ENCODE measurements at regions not wholly inside any gene's neighbourhood (a gene's known extent, or its start where the extent isn't known, plus 50 kb on each side); places are given as distances from the start of the nearest gene placed in this dataset.

- no peak for DNase-seq
These were observed 599.6 kb upstream of the ADAMTS16 start for GRCh38 chr5:4540375-4541173.

DNA sequence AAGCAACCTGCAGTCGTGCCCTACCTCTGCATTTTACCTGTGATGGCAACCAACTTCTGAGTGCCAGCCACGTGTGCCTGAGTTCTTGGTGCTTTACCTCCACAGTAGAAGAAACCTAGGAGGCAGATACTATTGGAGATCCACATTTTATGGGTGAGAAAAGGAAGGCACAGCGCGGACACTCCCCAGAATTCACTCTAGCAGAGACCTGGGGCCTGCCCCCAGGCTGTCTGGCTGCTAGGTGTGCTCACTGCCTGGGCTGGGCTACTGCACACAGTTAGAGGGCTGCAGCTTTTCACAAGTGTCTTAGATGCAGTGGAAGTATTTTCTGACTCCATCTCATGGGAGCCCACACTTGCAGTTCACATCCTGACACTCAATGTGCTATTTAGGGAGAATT lies 598.8 kb upstream of the ADAMTS16 start:
- no peak for DNase-seq

- DNase-seq = no peak
These were observed 597.9 kb upstream of the ADAMTS16 start for GRCh38 chr5:4542145-4542778.

- DNase-seq = no peak
These were observed 596.0 kb upstream of the ADAMTS16 start for GRCh38 chr5:4544049-4544670.

DNA sequence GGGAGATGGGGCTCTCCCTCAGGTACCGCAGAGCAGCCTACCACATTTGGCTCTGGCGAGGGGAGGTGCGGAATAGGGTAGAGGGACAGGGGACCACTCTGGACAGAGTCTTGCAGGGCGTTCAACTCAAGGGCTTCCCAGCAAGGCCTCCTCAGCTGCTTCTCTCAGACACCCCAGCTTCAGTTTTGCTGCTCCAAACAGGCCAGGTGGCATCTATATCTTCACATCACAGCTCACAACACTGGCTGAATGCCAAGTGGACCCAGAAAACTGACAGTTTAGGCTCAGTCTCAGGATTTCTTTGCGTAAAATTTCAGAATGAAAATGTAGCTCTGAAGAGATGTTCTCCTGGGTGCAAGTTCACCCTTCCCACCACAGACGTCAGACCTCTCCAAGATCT lies 592.6 kb upstream of the ADAMTS16 start:
- DNase-seq = no peak

GRCh38 chr5:4548341-4548740 lies 591.8 kb upstream of the ADAMTS16 start:
- no peak for DNase-seq

GRCh38 chr5:4549351-4549750 lies 590.8 kb upstream of the ADAMTS16 start:
- no peak for DNase-seq

DNA sequence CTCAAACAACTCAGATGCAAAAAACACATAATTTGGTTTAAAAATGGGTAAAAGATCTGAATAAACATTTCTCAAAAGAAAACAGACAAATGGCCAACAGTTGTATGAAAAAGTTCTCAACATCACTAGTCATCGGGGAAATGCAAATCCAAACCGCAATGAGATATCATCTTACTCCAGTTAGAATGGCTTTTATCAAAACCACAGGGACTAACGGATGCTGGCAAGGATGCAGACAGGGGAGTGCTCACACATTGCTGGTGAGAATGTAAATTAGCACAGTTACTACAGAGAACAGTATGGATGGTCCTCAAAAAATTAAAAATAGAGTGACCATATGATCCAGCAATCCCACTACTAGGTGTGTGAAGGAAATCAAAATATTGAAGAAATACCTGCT lies 589.1 kb upstream of the ADAMTS16 start:
- no peak for DNase-seq

GRCh38 chr5:4553130-4553529 lies 587.0 kb upstream of the ADAMTS16 start:
- DNase-seq = peak; percentile 1

DNA sequence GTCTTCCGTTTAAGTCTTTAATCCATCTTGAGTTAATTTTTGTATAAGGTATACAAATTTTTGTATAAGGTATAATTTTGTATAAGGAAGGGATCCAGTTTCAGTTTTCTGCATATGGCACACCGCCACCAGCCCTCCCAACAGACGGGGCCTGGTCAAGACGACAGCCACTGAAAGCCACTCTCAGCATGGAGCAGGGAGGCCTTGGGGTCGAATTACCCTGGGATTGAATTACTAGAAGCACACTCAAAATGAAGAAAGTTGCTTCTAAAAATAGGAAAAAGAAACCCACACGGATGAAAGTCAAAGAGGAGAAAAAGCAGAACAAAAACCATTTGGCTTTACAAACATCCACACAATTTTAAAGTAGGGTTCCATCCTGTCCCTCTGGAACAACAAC lies 586.2 kb upstream of the ADAMTS16 start:
- DNase-seq = no peak

- DNase-seq = no peak
These were observed 584.3 kb upstream of the ADAMTS16 start for GRCh38 chr5:4555725-4556285.

- no peak for DNase-seq
These were observed 578.7 kb upstream of the ADAMTS16 start for GRCh38 chr5:4561403-4561802.

- peak; percentile 8 for DNase-seq
These were observed 576.7 kb upstream of the ADAMTS16 start for GRCh38 chr5:4563400-4563799.

DNA sequence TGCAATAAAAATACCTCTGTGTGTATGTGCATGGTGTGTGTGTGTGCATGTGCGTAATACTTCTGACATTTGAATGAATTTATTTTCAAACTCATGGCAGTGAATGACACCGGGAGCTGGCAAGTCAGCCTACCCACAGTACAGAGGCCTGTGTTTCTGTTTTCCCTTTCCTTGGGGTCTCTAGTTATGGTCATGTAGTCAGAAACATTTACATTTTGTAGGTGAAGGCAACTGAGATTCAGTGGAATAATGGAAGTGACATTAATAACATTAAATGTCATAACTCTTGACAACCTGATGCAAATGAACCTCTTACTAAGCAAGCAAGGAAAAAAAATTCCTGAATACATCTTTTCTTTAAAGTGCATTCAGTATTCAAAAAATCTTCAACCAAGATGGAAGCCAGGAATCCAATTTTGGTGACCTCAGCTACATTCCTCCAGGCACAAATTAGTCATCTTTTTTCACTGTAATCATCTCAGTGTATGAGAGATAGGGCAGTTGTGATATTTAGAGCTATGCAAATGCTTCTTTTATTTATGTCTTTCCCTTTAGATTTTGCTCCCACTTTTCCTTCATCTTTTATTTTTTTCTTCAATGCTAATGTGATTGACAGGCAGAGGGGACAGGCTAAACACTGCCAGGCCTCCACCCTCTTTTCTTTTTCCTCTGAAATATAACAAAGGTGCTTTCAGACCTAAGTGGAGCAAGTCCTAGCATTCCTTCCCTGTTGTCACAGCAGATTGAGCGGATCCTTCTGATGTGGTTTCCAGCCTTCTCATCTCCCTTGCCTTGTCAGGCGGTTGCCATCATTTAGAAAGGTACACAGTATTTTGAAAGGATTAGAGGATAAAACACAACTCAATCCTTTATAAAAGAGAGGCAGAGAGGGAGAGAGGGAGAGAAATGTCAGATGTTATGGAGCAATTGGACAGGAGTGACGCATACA lies 569.8 kb upstream of the ADAMTS16 start:
- no peak for DNase-seq

DNA sequence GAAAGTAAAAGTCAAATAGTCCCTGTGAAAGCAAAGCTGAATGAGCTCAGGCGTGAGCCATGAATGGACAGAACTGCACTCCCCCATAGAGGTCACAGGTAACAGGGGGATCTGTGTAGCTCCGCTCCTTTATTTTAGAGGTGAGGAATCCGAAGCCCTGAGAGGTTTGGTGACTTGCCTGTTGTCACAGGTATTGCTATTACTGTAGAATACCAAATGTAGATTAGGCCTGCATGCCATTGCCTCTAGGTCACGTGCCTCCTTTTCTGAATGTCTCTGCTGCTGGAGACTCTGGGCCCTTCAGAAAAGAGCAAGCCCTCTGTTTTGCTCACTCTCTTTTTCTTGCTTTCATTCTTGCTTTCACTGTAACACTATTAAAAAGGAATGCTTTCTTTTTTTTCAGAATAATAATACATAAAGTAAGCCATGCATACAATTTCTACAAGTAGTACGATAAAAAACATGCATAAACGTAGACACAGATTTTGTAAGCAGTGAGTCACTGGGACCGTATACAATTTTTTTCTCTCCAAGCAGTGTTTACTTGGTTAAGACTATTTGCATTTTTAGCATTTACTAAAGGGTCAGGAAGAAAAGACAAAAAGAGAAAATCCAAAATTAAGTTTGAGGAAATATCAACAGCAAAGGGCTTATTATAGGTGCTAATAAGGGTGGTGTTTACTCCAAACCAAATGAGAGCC lies 568.7 kb upstream of the ADAMTS16 start:
- no peak for DNase-seq

DNA sequence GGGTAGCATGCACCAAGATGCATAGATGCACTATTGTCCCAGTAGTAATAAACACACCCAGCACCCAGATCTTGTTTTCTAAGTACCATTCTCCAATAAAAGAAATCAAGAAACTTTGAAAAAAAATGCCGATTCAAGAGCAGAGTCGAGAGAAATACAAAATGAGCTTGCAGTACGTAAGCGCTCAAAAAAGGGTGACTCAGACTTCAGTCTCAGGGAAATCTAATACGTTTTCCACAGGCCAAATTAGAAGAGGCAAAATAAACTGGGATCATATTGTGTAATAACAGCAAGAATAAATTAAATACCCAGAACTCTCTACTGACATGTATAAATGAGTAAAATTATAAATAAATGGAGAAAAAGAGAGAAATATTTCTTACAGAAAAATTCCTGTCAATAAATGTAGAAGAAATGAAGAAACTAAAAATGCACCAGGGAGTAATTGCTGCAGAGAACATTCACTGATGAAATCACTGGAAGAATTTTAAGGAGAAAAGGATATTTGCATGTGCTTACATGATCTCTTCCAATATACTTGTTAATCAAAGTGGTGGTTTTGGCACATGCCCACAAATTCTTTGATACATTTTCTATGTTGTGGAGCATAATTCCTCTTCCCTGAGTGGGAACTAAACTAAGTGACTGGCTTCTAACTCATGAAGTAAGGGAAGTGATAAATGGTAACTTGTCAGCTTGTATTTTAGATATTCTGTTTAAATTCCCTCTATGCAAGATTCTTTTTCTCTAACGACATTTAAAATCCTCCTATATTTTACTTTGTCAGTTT lies 567.6 kb upstream of the ADAMTS16 start:
- DNase-seq = no peak

- DNase-seq = no peak
These were observed 564.5 kb upstream of the ADAMTS16 start for GRCh38 chr5:4575608-4576007.

- DNase-seq = no peak
These were observed 563.9 kb upstream of the ADAMTS16 start for GRCh38 chr5:4576161-4576748.

GRCh38 chr5:4576908-4577307 lies 563.2 kb upstream of the ADAMTS16 start:
- DNase-seq = no peak

DNA sequence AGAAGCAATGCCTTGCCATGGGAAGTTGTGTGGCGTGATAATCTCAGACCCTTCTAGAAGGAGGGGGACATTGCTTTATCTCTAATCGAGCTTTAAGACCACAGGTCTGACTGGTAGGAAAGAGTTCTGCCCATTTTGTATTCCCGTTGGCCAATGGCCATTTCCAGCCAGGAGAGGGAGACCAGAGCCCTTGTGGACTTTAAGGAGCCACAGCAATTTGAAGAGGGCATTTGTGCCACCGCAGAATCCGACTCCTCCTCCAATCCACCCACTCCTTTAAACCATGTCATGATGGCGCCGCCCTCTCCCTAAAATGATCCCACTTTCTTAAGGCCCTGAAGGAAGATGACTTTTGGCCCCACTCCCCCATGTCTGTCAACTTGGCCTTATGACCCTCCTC lies 560.5 kb upstream of the ADAMTS16 start:
- DNase-seq = no peak

DNA sequence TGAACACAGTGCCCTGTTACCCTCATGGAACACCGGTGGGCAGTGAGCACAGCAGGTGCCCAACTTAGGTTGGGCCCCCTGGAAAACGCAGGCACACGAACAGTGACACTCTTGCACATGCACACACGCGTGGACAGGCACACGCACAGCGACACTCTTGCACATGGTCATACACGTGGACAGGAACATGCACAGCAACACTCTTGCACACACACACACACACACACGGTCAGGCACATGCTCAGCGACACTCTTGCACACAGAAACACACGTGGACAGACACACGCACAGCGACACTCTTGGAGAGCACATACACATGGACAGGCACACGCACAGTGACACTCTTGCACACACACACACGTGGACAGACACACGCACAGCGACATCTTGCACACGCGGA lies 559.4 kb upstream of the ADAMTS16 start:
- no peak for DNase-seq
